H1 (cell line): ENCODE measurements at regions not wholly inside any gene's neighbourhood (a gene's known extent, or its start where the extent isn't known, plus 50 kb on each side); places are given as distances from the start of the nearest gene placed in this dataset.

Experiments used
- ASH2L ChIP-seq: fragments of 200-600, 300-600 bp; sonication (generic); IDR thresholded peaks from one replicate; pipeline ENCODE4 v1.7.1; 2017; ENCODE audit warnings: low read length
- CBX5 ChIP-seq: fragments of 300-800, 300-1000 bp; sonication (generic); IDR thresholded peaks from 2 replicates; pipeline ENCODE4 v1.7.1; 2016; ENCODE audit warnings: antibody characterized with exemption, low read length, low read depth
- CHD7 ChIP-seq: fragments of 300-600 bp; sonication (generic); IDR thresholded peaks from 2 replicates; pipeline ENCODE4 v1.7.1; 2012; ENCODE audit warnings: low read length, moderate library complexity, mild to moderate bottlenecking, inconsistent platforms; ENCODE audit not compliant: insufficient replicate concordance
- EZH2 ChIP-seq: fragments of 200-600 bp; sonication (generic); IDR thresholded peaks from 2 replicates; pipeline ENCODE4 v1.7.1; 2012; ENCODE audit warnings: low read depth, mild to moderate bottlenecking, moderate library complexity, low read length, inconsistent platforms; ENCODE audit not compliant: severe bottlenecking
- FOSL1 ChIP-seq: IDR thresholded peaks from 2 replicates; pipeline ENCODE4 v1.6.1; 2011; ENCODE audit warnings: mild to moderate bottlenecking, low read depth, low read length, moderate library complexity; ENCODE audit not compliant: insufficient read depth
- SAP30 ChIP-seq: fragments of 300-600 bp; sonication (generic); IDR thresholded peaks from 2 replicates; pipeline ENCODE4 v1.7.1; 2012; ENCODE audit warnings: low read length, moderate library complexity, mild to moderate bottlenecking, inconsistent platforms; ENCODE audit not compliant: insufficient read depth, insufficient replicate concordance

GRCh38 chr15:69731081-69731330 is 278.4 kb downstream of the RPLP1 start (continued):
- TF ChIP-seq CHD7 (no peak), FOSL1 (no peak), EZH2 (no peak), ASH2L (no peak), CBX5 (no peak), SAP30 (no peak)
